ENCODE measurements at regions not wholly inside any gene's neighbourhood (a gene's known extent, or its start where the extent isn't known, plus 50 kb on each side); places are given as distances from the start of the nearest gene placed in this dataset.
"Not testable (repeated sequence)": the region's sequence is repeated elsewhere in the genome, so short reads cannot be mapped to it uniquely, and the experiment has no call there.

- no peak for DNase-seq
Measured at GRCh38 chr1:199242147-199242546, 603.3 kb downstream of the PTPRC start.

DNA sequence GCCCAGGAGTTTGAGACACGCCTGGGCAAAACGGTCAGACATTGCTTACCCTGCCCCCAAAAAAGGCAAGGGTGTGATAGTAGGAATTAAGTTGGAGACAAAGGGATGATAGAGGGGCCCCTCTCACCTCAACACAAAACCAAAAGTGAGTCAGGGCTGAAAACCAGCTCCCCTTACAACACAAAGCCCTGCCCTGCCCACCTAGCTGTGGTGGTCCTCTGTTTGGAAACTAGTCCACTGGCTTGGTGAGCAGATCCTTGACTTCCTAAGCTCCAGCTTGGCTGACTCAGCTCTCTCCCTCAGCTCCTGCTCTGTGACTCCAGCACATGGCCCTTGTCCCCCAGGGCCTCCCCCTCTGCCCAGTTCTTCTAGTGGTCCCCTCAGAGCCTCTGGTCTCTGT, 603.8 kb downstream of the PTPRC start:
- DNase-seq, result no peak

DNA sequence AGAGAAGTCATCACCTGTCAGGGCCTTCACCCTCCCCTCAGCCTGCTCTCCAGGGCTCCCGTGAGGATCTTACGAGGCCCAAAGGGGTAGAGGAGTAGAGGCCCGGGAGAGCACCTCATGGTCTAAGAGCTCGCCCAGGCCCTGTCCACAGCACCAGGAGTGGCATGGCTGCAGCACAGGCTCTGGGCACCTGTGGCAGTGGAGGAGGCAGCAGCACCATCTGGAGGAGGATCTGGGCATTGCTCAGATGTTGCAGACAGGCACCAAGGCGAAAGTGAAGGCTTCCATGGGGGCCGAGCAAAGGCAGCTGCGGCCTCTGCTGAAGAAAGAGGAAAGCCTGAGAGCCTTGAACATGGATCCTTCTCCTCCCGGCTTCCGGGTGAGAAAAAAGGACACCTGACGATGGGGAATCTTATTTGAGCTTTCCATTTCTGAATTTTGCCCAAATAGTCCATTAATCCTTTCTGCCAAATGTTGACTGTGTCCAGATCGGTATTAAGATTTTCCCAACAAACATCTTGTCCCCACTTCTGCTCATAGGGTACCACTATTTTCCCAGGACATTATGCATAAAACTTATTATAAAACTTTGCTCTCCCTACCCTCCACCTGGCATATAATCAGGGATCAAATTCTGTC, 604.7 kb downstream of the PTPRC start:
- peak; percentile 80 to 84 for DNase-seq

- no peak for DNase-seq
Measured at GRCh38 chr1:199245946-199246345, 607.1 kb downstream of the PTPRC start.

GRCh38 chr1:199246716-199247115, 607.9 kb downstream of the PTPRC start:
- no peak for DNase-seq

GRCh38 chr1:199247891-199248290, 609.1 kb downstream of the PTPRC start:
- DNase-seq, result no peak

DNA sequence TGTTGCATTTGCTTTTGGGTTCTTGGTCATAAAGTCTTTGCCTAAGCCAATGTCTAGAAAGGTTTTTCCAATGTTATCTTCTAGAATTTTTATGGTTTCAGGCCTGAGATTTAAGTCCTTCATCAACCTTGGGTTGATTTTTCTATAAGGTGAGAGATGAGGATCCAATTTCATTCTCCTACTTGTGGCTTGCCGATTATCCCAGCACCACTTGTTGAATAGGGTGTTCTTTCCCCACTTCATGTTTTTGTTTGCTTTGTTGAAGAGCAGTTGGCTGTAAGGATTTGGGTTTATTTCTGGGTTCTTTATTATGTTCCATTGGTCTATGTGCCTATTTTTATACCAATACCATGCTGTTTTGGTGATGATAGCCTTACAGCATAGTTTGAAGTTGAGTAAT, 615.2 kb downstream of the PTPRC start:
- not testable (repeated sequence) for DNase-seq

DNA sequence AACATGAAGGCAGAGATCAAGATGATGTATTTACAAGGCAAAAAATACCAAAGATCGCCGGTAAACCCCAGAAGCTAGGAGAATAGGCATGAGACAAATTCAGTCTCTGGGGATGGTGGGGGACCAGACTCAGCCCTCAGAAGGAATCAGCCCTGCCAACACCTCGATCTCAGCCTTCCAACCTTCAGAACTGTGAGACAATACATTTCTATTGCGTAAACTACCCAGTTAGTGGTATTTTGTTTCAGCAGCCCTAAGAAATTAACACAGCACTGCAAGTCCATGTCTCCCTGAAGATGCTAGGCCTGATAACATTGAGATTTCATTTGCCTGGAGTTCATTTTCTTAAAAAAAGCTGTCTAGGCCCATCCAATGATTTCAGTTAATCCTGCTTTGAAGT, 622.5 kb downstream of the PTPRC start:
- DNase-seq, result no peak

DNA sequence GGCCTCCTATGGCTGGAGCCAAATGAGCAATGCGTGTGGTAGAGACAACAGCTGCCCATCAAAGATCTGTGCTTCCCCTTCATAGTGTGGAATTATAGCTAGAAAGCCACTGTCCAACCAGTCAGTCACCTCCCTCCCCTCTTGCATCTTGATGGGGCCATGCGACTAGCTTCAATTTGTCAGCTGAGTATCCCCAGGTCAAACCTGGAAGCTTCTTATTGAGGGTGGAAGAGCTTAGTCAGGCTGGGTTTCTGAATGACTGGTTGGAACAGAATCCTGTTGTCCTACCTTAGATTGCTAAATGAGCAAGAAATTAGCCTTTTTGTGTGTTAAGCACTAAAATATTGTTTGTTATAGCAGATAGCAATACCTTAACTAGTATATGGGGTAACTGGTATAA, 625.4 kb downstream of the PTPRC start:
- DNase-seq, result no peak

DNA sequence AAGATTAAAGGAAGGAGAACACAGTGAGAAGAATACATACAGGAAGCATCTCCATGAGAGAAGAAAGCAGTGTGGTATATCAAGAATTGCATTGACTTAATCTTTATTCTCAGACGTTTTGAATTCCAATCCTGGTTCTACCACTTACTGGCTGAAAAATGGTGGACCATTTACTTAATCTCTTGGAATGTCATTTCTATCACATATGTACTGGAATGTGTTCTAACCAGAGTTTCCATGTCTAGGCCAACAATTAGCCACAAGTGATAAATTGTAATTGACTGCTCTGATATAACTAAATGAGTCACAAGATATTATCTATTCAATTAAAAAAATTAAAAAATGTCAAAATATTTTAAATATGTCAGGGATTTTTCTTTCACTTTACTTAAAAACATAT, 626.1 kb downstream of the PTPRC start:
- no peak for DNase-seq

- DNase-seq, result no peak
Measured at GRCh38 chr1:199265319-199265718, 626.5 kb downstream of the PTPRC start.

GRCh38 chr1:199269241-199269640, 630.4 kb downstream of the PTPRC start:
- DNase-seq, result no peak

- DNase-seq, result no peak
Measured at GRCh38 chr1:199272139-199272544, 633.3 kb downstream of the PTPRC start.

DNA sequence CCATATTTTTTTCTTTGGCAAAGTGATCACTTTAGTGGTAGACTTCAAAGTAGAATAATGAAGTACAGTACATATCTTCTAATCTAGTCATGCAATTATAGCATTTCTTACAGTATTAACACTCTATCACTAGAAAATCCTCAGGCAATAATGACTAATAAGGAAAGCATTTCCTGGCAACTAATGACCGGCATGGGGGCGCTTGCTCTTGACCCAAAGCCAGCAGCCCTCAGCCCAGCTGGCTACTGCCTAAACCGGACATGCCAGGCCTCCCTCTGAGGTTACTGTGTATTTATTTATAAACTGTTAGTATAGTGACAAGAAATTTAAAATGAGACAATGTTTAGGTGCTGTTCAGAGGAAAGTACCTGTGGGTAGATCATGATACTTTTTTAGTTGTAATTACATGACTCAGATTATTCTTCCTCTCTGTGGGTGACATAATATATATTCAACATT, 633.8 kb downstream of the PTPRC start:
- no peak for DNase-seq

DNA sequence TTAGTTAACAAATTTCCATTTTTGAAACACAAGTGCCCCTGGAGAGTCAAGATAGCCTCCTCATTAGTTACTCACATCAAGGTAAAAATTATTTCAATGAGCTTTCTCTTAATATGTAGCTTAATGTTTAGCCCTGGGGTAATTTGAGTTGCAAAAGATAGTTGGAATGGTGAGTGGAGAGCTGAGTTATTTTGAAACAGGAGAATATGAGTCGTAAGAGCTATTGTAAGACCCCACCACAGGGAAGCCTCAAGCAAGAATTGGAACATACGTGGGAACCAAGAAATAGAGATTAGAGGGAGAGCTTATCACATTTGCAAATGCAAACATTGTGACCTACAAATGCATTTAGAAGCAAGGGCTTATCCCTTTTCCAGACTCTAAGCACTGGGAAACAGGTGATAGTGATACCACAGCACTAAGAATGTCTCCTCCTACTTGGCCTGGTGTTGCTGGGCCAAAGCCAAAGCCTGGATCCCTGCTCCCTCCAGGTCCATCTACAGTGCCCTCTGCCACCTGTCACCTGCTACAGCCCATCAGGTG, 635.1 kb downstream of the PTPRC start:
- no peak for DNase-seq

- no peak for DNase-seq
Measured at GRCh38 chr1:199279067-199279466, 640.2 kb downstream of the PTPRC start.

GRCh38 chr1:199279872-199280645, 641.2 kb downstream of the PTPRC start:
- DNase-seq, result peak in 1 of 2 experiments; percentile 21

DNA sequence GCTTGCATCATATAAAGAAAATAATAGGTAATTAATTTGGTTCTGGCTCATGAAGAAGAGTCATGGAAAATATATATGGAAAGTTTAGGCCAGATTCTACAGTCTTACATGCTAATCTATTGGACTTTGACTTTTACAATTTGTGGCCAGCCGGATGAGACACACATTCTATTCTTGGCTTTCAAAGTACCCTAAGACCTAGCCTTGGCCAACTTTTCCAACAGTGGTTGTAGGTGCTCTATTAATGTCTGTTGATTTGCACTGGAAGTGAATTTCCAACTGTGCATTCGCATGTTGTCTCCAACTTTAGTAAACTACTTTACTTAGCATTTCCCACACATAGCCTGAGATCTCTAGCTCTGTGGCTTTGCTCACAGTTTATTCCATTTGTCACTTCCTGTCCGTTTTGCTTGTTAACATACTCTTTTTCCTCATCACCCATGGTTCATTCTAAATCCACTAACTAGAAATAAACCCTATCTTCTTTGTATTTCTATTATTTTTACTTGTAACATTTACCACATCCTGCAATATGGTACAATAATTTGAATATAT, 644.0 kb downstream of the PTPRC start:
- DNase-seq, result no peak

GRCh38 chr1:199283794-199284193, 645.0 kb downstream of the PTPRC start:
- DNase-seq, result no peak

GRCh38 chr1:199287206-199287605, 648.4 kb downstream of the PTPRC start:
- no peak for DNase-seq

- DNase-seq, result no peak
Measured at GRCh38 chr1:199287647-199288046, 648.8 kb downstream of the PTPRC start.

DNA sequence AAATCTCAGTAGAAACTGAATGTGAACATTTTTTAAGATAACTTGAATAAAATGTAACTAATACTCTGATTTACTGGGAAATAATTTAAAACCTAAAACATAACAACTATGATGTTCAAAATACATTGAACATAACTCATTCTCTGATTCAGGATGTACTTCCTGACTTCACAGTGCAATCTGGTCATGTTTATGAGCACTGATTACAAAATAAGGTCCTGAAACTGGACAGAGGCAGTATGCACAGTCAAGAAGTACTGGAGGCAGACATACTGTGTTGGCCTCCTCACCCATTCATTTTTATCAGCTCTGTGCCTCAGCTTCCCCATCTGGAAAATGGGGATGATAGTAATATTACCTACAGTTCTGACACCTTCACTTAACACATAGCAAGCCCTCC, 651.3 kb downstream of the PTPRC start:
- no peak for DNase-seq

GRCh38 chr1:199291022-199291740, 652.3 kb downstream of the PTPRC start:
- DNase-seq, result no peak
